H1 (cell line): ENCODE measurements at regions not wholly inside any gene's neighbourhood (a gene's known extent, or its start where the extent isn't known, plus 50 kb on each side); places are given as distances from the start of the nearest gene placed in this dataset.

Experiments
- ASH2L ChIP-seq: fragments of 200-600, 300-600 bp; sonication (generic); IDR thresholded peaks from one replicate; pipeline ENCODE4 v1.7.1; 2017; ENCODE audit warnings: low read length
- ATF3 ChIP-seq: IDR thresholded peaks from 2 replicates; pipeline ENCODE4 v1.6.1; 2011; ENCODE audit warnings: low read depth, mild to moderate bottlenecking, low read length; ENCODE audit not compliant: insufficient read depth
- CBX5 ChIP-seq: fragments of 300-800, 300-1000 bp; sonication (generic); IDR thresholded peaks from 2 replicates; pipeline ENCODE4 v1.7.1; 2016; ENCODE audit warnings: antibody characterized with exemption, low read length, low read depth
- CHD1 ChIP-seq: IDR thresholded peaks from 2 replicates; pipeline ENCODE4 v1.6.1; 2012; ENCODE audit warnings: low read depth, low read length, improper control_type of control experiment
- CHD2 ChIP-seq: IDR thresholded peaks from 2 replicates; pipeline ENCODE4 v1.6.1; 2012; ENCODE audit warnings: low read length, improper control_type of control experiment
- CTCF ChIP-seq, 3 experiments: IDR thresholded peaks; 1 replicate in 2 of 3; 2 replicates in 1 of 3; pipeline versions ENCODE4 v1.5.1 to v1.6.1; 2011; ENCODE audit warnings: low read length in 3 of 3, mild to moderate bottlenecking in 3 of 3, inconsistent platforms in 2 of 3, low read depth in 1 of 3, moderate library complexity in 1 of 3; ENCODE audit not compliant: insufficient read depth in 1 of 3; ENCODE audit errors: control extremely low read depth in 1 of 3
- EGR1 ChIP-seq: IDR thresholded peaks from 2 replicates; pipeline ENCODE4 v1.6.1; 2011; ENCODE audit warnings: low read depth, low read length, borderline replicate concordance
- EZH2 ChIP-seq: fragments of 200-600 bp; sonication (generic); IDR thresholded peaks from 2 replicates; pipeline ENCODE4 v1.7.1; 2012; ENCODE audit warnings: low read depth, mild to moderate bottlenecking, moderate library complexity, low read length, inconsistent platforms; ENCODE audit not compliant: severe bottlenecking
- RNF2 ChIP-seq: fragments of 200-900, 300-1000 bp; sonication (generic); IDR thresholded peaks from 2 replicates; pipeline ENCODE4 v1.7.1; 2016; ENCODE audit warnings: borderline replicate concordance, low read depth, mild to moderate bottlenecking, antibody characterized with exemption, low read length; ENCODE audit not compliant: poor library complexity, severe bottlenecking; ENCODE audit errors: missing control alignments
- SP1 ChIP-seq: IDR thresholded peaks from 2 replicates; pipeline ENCODE4 v1.6.1; 2011; ENCODE audit warnings: low read depth, low read length
- SRF ChIP-seq: IDR thresholded peaks from 2 replicates; pipeline ENCODE4 v1.6.1; 2011; ENCODE audit warnings: mild to moderate bottlenecking, low read depth, low read length, moderate library complexity
- TEAD4 ChIP-seq: IDR thresholded peaks from 2 replicates; pipeline ENCODE4 v1.6.1; 2012; ENCODE audit warnings: low read depth, low read length, inconsistent platforms, mixed read lengths
- TF ChIP-seq, protein P1 (sequence below): fragments of 300-600 bp; sonication (generic); IDR thresholded peaks from 2 replicates; pipeline ENCODE4 v1.7.1; 2012; ENCODE audit warnings: low read length, moderate library complexity, mild to moderate bottlenecking, inconsistent platforms; ENCODE audit not compliant: insufficient replicate concordance
- TF ChIP-seq, protein P2 (sequence below): IDR thresholded peaks from 2 replicates; pipeline ENCODE4 v1.6.1; 2012; ENCODE audit warnings: inconsistent platforms

GRCh38 chr13:80476953-80477352 lies 136.0 kb upstream of the SPRY2 start:
- TF ChIP-seq EGR1 (no peak), CHD1 (no peak), SP1 (no peak), CHD2 (no peak), CTCF (IDR thresholded peaks at IDR 0.05; ENCODE audit: control extremely low read depth in 1 of 3, insufficient read depth in 1 of 3, low read depth in 1 of 3, low read length in 3 of 3) (no peak), EZH2 (no peak), TEAD4 (no peak), ASH2L (no peak), SRF (no peak), ATF3 (no peak), CBX5 (no peak), RNF2 (no peak)
- TF ChIP-seq, protein P1, sequence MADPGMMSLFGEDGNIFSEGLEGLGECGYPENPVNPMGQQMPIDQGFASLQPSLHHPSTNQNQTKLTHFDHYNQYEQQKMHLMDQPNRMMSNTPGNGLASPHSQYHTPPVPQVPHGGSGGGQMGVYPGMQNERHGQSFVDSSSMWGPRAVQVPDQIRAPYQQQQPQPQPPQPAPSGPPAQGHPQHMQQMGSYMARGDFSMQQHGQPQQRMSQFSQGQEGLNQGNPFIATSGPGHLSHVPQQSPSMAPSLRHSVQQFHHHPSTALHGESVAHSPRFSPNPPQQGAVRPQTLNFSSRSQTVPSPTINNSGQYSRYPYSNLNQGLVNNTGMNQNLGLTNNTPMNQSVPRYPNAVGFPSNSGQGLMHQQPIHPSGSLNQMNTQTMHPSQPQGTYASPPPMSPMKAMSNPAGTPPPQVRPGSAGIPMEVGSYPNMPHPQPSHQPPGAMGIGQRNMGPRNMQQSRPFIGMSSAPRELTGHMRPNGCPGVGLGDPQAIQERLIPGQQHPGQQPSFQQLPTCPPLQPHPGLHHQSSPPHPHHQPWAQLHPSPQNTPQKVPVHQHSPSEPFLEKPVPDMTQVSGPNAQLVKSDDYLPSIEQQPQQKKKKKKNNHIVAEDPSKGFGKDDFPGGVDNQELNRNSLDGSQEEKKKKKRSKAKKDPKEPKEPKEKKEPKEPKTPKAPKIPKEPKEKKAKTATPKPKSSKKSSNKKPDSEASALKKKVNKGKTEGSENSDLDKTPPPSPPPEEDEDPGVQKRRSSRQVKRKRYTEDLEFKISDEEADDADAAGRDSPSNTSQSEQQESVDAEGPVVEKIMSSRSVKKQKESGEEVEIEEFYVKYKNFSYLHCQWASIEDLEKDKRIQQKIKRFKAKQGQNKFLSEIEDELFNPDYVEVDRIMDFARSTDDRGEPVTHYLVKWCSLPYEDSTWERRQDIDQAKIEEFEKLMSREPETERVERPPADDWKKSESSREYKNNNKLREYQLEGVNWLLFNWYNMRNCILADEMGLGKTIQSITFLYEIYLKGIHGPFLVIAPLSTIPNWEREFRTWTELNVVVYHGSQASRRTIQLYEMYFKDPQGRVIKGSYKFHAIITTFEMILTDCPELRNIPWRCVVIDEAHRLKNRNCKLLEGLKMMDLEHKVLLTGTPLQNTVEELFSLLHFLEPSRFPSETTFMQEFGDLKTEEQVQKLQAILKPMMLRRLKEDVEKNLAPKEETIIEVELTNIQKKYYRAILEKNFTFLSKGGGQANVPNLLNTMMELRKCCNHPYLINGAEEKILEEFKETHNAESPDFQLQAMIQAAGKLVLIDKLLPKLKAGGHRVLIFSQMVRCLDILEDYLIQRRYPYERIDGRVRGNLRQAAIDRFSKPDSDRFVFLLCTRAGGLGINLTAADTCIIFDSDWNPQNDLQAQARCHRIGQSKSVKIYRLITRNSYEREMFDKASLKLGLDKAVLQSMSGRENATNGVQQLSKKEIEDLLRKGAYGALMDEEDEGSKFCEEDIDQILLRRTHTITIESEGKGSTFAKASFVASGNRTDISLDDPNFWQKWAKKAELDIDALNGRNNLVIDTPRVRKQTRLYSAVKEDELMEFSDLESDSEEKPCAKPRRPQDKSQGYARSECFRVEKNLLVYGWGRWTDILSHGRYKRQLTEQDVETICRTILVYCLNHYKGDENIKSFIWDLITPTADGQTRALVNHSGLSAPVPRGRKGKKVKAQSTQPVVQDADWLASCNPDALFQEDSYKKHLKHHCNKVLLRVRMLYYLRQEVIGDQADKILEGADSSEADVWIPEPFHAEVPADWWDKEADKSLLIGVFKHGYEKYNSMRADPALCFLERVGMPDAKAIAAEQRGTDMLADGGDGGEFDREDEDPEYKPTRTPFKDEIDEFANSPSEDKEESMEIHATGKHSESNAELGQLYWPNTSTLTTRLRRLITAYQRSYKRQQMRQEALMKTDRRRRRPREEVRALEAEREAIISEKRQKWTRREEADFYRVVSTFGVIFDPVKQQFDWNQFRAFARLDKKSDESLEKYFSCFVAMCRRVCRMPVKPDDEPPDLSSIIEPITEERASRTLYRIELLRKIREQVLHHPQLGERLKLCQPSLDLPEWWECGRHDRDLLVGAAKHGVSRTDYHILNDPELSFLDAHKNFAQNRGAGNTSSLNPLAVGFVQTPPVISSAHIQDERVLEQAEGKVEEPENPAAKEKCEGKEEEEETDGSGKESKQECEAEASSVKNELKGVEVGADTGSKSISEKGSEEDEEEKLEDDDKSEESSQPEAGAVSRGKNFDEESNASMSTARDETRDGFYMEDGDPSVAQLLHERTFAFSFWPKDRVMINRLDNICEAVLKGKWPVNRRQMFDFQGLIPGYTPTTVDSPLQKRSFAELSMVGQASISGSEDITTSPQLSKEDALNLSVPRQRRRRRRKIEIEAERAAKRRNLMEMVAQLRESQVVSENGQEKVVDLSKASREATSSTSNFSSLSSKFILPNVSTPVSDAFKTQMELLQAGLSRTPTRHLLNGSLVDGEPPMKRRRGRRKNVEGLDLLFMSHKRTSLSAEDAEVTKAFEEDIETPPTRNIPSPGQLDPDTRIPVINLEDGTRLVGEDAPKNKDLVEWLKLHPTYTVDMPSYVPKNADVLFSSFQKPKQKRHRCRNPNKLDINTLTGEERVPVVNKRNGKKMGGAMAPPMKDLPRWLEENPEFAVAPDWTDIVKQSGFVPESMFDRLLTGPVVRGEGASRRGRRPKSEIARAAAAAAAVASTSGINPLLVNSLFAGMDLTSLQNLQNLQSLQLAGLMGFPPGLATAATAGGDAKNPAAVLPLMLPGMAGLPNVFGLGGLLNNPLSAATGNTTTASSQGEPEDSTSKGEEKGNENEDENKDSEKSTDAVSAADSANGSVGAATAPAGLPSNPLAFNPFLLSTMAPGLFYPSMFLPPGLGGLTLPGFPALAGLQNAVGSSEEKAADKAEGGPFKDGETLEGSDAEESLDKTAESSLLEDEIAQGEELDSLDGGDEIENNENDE, result no peak
- TF ChIP-seq, protein P2, sequence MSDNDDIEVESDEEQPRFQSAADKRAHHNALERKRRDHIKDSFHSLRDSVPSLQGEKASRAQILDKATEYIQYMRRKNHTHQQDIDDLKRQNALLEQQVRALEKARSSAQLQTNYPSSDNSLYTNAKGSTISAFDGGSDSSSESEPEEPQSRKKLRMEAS, result no peak
